Mesenteric fat pad (tissue), 1 donor: ENCODE measurements at regions not wholly inside any gene's neighbourhood (a gene's known extent, or its start where the extent isn't known, plus 50 kb on each side); places are given as distances from the start of the nearest gene placed in this dataset.

Experiments
- DNase-seq: peaks from one replicate; pipeline ENCODE4 v3.0.0-alpha.2; 2020; ENCODE audit warnings: low spot score
- donor health status: DM: yes; HTN: yes; CAD: no.

DNA sequence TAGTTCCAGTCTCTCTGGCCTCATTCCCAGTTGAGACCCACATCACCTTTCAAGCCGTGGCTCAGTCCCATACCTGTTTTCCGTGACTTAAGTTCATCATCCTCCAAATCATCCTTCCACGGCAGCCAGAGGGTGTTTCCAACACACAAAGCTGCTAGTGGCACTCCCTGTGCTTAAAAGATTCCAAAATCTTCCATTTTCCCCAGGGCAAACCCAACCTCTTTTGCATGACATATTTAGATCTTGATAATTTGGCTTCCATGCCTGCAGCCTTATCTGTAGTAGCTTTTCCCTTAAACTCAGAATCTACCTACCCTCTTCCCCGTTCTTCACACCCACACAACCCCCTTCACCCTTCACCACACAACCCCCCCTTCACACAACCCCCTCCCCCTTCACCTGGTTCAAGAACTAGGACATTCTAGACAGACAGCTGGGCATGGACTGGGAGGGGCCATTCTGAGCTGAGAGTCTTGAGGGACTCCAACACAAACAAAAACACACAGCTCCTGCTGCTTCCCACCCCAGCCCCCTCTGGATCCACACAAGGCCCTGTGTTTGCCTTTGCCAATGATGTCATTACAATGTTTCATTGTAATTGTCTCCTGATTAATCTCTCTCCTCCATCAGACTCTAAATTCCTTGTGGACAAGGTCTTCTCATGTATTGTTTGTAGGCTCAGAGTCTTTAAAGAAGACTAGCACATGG lies 268.2 kb downstream of the SH3GL2 start:
- DNase-seq, result no peak

DNA sequence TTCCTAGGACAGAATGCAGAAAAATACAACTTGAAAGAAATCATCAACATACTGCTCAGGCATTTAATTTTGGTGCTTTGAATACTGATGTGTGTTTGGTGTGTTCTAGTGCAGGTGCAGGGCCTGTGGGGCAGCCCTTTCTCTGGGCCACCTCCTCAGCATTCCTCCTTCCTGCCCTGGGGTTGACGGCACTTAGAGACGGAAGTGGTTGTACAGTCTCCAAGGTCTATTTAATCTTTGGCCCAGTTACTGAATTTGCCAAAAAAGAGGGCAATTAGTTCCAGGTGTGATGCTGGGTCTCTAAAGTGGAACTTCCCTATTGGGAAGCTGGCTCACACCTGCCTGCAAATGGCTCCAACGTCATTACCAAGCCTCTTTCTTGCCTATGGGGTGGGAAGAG lies 269.0 kb downstream of the SH3GL2 start:
- no peak for DNase-seq

DNA sequence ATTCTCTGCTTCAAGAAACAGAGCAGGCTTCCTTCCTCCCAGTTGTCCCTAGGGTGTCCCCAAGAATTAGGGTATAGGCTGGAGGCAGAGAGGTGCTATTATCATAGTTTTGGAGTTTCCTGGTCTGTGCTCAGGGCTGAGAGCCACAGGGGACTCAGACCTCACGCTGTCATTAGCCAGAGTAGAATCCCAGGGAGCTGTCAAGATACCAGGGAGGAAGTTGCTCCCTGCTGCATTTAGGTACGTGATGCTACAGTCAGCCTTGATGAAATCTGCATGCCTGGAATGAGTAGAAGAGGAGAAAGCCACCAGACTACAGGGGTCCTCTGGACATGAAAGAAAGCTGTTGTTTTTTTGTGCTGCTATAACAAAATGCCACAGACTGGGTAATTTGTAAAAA lies 273.2 kb downstream of the SH3GL2 start:
- no peak for DNase-seq

DNA sequence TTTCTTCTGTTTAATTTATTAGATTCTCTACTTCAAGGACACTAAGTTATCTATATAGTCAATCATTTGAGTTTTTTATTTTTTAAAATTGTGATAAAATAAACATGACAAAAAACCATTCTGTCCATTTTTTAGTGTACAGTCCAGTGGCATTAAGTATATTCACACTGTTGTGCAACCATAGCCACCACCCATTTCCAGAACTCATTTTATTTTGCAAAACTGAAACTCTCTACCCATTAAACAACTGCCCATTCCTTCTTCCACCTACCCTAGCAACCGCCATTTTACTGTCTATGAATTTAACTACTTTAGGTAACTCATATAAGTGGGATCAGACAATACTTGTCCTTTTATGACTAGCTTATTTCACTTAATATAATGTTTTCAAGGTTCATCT lies 275.6 kb downstream of the SH3GL2 start:
- no peak for DNase-seq

DNA sequence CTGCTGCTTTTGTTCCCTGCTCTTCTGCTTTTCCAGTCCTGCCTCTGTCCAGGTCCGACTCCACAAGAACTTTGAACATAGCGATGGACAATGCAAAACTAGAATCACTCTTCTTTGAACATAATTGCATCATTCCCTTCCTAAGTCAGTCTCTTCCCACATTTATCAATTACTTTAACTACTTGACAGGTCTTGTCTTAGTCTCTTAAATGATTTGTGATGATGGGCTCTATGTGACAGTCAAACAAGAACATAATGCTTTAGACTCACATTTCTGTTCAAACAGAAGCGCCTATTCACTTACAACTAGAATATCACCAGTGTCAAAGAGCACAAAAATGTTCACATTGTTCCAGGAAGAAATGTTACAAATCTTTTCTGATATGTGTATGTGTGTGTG lies 278.1 kb downstream of the SH3GL2 start:
- no peak for DNase-seq

DNA sequence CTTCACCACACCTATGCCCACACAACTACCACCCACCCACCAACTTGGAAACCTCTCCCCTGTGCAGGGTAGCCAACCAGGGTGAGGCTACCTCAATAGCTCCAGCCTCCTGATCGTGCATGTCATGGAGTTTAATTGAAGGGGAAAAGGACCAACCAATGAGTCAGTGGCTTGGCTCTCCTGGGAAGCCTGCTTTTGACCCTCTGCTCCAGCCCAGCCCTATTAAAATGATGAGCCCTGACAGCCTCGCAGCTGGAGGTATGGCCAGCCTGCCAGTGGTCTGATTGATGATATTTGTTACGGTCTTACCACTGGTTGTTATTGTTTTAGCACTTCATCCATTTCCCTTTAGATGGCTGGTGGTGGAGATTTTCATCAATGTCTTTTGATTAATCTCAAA lies 280.4 kb downstream of the SH3GL2 start:
- no peak for DNase-seq

DNA sequence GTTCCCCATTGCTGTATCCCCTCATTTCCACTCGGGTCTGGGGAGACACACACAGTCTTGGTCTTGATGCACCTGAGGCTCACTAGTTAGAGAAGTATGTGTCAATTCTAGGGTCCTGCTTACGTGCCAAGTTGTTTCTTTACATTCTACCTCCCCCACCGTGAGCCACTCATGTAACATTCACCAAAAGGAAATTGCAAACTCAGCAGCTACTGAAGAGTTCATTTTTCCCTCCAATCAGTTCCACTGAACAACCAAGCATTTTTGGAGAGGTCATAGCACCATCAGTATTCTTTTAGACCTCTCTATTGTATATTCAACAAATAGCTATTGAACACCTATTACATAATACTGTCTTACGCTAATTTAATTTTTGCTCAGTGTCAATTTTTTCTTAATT lies 281.1 kb downstream of the SH3GL2 start:
- no peak for DNase-seq

DNA sequence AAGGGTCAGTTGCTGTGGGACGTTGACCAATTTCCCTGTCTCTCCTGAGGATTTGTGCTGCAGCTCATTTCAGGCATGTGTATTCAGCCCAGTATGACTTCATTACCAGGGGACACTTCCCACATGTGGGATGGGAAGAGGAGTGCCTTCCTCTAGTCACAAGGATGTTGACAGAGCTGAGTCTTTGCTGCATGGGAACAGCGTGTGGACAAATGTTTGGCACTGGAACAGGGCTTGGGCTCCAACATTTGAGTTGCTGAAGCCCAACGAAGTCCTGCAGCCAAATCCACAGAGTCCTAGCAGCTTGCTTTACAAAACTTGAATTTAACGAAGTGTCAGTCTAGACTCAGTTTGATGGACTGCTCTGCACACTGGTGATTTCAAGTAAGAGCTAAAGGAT lies 283.2 kb downstream of the SH3GL2 start:
- no peak for DNase-seq

DNA sequence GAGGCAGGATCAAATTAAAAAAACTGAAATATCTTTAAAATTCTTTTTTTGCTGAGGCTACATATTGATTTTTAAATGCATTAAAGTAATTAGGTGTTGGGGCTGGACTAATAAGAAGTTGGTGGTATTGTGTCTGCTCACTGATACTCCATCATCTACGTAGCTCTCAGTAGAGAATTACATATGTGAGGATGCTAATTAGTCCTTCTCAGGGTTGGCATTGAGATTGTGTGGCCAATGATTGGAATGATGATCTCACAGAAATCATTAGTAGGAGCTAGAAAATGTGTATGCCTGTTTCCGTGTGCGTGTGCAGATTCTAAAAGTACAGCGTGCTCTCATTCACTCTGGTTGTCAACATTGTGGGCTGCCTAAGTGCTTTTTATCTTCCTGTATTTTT lies 283.8 kb downstream of the SH3GL2 start:
- DNase-seq, result no peak

DNA sequence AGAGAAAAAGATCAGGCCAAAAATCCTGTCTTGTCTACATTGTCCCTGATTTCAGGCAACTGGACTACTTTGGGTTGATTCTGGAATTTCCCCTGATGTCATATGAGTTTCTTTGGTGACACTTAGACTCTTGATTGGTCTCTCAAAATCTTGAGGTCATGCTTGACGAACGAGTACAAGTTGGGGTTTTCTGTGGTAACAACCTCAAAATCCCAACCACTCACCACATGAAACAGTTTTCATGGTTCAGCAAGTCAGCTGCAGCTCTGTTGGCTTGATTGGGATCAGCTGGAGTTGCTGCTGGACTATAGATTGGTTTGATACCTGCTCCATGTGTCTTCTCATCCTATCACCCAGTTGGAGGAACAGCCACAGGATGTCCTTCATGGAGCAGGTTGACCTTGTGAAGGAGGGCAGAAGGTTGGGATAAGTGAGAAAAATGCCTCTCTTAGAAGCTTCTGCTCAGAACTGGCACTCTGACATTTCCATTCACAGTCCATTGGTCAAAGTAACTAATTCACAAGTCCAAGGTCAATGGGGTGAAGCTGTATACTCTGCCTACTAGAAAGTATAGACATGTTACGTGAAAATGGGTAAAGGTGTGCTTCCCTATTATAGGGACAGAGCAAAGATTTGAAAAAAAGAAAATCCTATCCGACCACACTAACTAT lies 284.5 kb downstream of the SH3GL2 start:
- DNase-seq, result no peak

DNA sequence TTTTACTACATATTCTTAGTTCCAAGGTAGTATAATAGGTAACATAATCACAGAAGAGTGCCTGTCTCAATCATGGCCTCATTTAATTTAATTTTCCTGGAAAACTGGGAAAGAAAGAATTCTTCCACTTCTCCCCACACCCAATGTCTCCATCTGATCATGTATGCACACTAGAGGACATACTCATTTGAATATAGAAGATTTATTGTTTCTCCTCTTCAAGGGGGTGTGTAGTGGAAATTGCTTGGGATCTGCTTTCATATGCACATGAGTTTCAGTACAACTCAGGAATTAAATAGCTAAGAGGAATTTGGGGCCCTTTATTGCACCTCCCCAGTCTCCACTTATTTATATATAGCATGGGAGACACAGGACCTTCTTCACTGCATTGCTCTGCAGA lies 285.1 kb downstream of the SH3GL2 start:
- DNase-seq, result no peak

DNA sequence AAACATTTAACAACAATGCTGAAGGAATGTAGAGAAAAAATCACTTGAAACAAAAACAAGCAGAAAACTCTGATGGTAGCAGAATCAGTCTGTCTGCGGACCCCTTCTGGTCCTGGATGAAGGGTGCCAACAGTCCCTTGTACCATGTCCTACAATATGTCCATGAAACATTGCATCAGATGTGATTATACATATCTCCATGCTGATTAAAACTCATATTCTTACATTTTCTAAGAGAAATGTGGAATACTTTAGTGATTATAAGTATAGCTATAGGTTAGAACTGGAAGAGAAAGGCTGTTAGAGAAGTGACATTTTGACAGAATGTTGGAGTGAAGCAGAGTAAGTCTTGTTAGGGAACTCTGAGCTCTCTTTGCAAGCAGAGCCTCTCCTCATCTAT lies 286.1 kb downstream of the SH3GL2 start:
- DNase-seq, result no peak

DNA sequence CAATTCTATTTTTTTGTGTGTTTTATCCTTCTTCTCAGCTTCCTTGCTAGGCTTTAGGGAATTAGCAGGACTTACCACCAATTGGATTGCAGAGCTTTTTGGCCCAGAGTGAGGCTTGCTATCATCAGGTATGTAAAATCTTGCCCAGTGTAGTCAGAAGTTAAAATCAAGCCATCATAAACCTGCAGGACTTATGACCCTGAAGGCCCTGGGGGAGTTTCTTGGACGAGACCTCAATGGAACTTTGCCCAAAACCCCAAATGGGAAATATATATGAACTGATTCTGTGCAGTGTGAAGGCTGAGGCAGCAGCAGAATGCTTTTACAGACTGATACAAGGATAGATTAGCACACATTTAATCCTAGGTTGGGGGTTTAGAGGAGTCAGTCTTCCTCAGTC lies 287.0 kb downstream of the SH3GL2 start:
- DNase-seq, result no peak

DNA sequence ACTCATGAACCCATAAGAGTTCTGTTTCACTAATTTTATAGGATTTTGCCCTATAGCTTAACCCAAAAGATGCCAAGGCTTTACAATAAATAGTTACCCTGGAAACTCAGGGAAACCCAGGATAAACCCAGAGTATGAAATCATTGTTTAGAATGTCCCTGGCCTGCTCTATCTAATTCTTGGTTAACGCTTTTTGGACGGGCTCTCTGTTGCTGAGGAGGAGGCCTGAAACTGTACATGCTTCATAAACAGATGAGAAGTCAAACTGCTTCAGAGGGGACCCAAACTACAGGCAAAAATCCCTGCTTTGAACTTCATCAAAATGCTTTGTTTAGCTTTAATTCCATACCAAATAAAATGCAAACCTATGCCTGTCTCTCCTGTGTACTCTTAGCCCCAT lies 291.9 kb downstream of the SH3GL2 start:
- DNase-seq, result no peak

DNA sequence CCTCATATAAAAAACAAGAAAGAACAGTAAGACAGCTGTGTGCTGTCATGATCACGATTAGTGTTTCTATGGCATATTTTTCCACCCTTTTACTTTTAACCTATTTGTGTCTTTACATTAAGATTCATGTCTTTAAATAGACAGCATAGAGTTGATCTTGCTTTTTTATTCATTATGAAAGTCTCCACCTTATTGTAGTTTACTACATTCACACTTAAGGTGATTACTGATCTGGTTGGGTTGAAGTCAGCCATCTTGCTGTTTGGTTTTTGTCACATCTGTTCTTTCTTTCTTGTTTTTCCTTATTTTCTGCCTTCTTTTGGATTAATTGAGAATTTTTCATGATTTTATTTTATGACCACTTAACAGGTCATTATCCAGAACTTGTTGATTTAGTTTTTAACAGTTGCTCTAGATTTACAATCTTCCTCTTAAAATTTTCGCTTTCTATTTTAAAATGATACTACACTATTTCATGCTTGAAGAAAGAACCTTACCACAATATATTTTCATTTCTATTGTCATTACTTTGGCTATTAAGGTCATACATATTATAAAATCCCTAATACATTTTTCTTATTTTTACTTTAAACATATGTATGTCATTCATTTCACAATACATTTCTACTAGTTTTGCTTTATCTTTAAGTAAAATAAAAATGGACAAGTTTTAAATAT lies 292.5 kb downstream of the SH3GL2 start:
- no peak for DNase-seq

DNA sequence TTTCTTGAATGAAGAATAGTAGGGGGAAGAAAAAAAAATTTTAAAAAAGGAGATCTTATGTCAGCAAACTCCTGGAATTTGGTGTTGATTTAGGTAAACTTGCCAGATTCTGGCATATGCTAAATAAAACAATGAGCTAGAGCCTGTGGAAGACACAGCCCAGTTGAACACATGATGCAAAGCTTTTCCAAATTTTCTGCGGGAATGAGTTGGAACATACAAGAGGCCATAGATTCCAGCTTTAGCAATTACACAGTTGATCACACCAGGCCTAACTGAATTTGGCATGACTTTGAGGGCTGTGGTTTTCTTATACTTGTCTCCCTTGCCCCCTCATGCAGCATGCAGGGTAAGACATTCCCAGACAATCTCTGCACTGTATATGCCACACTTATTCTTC lies 297.0 kb downstream of the SH3GL2 start:
- DNase-seq, result no peak

DNA sequence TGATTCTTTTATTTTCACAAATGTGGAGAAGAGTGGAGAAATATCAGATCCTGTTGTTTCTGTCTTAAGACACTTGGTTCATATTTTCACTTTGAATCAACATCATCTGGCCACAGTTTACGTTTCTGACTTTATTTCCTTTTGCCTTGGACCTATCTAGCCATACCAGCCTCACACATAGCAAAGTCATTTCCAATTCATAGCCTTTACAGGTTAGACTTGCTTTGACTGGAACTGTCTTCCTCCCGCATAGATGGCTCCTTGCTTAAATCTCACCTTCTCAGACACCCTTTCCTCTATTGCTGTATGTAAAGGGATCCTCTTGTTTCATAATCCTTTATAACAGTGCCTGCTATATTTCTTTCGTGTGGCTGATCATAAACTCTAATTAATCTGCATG lies 297.8 kb downstream of the SH3GL2 start:
- DNase-seq, result no peak

DNA sequence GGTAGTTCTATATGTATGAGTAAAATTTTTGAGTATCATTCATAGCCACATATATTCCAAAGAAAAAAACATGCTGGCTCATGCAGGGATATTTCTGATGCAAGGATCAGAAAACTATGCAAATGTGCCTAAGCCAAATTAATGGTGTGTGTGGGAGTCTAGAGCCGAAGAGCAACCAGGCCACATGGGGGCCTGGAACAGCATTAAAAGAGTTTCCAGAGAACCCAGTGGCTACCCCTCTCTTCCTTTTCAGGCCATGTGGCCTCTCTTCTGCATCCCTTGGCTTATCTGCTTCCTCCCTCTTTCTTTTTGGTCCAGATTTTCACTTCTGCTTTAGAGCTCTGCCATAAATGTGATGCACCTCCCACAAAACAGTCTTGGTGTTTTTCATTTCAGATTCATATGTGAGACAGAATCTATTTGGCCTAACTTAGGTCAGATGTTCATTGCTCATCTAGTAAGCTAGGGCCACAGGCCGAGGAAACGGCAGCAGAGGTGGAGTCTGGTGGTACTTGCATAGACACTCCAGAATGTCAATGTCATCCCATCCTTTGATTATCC lies 300.0 kb downstream of the SH3GL2 start:
- DNase-seq, result no peak

DNA sequence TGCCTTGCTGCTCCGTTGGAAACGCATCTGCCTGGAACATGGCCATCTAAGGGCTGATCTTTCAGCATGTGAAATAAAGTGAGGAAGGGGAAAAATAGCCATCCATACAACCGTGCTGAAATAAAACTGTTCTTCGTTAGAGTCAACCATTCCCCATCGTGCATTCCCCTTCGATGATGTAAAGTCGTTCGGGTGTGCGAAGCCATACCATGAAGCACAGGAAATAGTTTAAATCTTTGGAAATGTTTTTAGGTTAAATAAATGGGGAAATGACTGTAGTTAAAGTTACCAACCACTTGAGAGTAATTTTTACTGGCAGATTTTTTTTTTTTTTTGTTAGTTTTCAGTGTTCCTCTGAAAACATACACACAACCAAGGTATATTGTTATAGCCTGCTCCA lies 302.5 kb downstream of the SH3GL2 start:
- DNase-seq, result no peak

DNA sequence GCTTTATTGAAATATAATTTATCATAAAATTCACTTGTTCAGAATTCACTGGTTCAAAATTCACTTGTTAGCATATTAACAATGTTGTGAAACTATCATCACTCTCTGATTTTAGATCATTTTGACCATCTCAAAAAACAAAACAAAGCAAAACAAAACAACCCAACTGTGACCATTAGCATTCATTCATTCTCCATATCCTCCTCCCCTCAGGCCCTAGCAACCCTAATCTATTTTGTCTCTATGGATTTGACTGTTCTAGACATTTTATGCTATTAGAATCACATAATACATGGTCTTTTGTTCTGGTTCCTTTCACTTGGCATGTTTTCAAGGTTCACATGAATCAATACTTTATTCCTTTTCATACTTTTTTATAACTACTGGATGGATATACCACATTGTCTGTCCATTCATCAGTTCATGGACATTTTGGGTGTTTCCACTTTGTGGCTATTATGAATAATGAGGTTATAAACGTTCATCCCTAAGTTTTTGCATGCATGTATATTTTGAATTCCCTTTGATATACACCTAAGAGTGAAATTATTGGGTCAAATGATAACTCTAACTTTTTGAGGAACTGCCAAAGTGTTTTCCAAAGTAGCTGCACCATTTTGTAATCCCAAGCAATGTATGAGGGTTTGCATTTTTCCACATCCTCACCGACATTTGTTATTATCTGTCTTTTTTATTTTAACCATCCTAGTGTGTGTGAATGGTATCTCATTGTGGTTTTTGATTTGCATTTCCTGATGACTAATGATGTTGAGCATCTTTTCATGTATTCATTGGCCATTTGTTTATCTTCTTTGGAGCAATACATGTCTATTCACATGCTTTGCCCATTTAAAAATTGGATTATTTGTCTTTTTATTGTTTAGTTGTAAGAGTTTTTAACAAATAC lies 304.1 kb downstream of the SH3GL2 start:
- DNase-seq, result no peak

DNA sequence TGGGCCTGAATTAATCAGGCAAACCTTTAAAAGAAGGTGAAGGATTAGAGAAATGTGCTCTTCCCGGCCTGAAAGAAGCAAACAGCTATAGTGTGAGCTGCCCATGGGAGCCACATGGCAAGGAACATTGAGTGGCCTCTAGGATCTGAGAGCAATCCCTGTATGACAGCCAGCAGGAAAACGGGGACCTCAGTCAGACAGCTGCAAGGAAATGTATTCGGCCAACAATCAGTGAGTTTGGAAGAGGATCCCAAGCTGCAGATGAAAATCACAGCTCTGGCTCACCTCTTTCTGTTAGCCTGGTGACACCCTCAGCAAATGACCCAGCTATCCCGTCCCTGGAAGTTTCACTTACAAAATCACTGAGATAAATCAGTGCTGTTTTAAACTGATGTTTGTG lies 309.2 kb downstream of the SH3GL2 start:
- no peak for DNase-seq
